Retinal pigment epithelial cell (primary cell): ENCODE measurements at regions not wholly inside any gene's neighbourhood (a gene's known extent, or its start where the extent isn't known, plus 50 kb on each side); places are given as distances from the start of the nearest gene placed in this dataset.
"Not testable (repeated sequence)": the region's sequence is repeated elsewhere in the genome, so short reads cannot be mapped to it uniquely, and the experiment has no call there.

Experiments used
- DNase-seq: peaks from one replicate; pipeline ENCODE4 v3.0.0-alpha.2; 2010; ENCODE audit warnings: low read depth
- H3K4me3 ChIP-seq: 2 replicates; pipeline ENCODE4 v1.5.1; 2011; ENCODE audit warnings: mild to moderate bottlenecking, low read length, control low read depth, moderate library complexity
- TF ChIP-seq, protein P1 (sequence below): conservative IDR thresholded peaks from 2 replicates; pipeline ENCODE4 v1.5.1; 2011; ENCODE audit warnings: low read depth, low read length, control low read depth, inconsistent platforms

DNA sequence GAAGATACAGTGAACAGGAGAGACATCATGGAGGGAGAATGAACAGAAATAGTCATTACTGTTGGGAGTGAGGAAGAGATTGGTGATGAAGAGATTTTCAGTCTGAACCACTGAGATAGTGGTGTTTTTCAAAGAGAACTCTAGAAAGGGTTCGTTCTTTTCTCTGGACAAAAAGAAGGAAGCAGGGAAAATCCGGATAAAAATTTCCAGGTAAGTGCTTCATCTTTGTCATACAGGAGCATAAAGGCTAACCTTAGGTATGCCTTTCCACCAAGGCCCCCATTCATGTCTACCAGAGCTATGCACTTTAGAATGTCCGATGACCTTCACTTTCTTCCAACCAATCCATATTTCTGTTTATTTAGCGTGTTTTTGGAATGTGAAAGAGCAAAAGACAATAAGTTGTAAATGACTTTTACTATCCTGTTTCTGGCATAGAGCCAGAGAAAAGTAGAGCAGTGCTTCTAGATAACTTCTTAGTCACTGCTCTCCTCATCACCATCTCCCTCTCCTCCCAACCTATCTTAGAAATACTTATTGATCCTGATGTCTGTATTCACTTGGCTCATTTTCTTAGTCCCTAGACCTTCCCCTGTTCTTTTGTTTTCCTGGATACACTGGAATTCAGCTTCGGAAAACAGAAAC lies 116.5 kb downstream of the TTC6 start:
- no peak for DNase-seq
- TF ChIP-seq, protein P1, sequence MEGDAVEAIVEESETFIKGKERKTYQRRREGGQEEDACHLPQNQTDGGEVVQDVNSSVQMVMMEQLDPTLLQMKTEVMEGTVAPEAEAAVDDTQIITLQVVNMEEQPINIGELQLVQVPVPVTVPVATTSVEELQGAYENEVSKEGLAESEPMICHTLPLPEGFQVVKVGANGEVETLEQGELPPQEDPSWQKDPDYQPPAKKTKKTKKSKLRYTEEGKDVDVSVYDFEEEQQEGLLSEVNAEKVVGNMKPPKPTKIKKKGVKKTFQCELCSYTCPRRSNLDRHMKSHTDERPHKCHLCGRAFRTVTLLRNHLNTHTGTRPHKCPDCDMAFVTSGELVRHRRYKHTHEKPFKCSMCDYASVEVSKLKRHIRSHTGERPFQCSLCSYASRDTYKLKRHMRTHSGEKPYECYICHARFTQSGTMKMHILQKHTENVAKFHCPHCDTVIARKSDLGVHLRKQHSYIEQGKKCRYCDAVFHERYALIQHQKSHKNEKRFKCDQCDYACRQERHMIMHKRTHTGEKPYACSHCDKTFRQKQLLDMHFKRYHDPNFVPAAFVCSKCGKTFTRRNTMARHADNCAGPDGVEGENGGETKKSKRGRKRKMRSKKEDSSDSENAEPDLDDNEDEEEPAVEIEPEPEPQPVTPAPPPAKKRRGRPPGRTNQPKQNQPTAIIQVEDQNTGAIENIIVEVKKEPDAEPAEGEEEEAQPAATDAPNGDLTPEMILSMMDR: no peak
- H3K4me3 ChIP-seq: no peak overlapping the region

DNA sequence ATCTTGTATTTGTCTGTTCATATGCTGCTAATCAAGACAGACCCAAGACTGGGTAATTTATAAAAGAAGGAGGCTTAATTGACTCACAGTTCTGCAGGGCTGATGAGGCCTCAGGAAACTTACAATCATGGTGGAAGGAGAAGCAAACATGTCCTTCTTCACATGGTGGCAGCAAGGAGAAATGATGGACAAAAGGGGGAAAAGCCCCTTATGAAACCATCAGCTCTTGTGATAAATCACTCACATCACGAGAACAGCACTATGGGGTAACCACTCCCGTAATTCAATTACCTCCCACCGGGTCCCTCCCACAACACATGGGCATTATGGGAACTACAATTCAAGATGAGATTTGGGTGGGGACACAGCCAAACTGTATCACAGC lies 117.0 kb downstream of the TTC6 start:
- H3K4me3 ChIP-seq, DNase-seq: not testable (repeated sequence)

DNA sequence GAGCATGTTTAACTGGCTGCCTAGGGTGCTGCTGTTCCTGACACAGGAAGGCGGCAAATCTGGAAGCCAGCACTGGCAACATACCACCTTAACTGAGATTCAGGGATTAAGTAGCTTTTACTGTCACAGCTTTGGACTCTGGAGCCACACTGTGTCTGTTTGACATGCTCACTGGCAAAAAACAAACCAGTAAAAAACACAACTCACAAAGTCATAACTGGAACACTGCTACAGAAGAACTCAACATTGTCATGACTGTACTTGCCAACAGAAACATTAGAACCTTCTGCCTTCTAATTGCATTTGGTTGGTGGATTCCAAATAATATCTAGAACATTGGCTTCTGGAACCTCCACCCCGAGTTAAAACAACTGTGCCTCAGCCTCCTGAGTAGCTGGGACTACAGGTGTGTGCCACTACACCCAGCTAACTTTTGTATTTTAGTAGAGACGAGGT lies 117.6 kb downstream of the TTC6 start:
- no peak overlapping the region for H3K4me3 ChIP-seq
- TF ChIP-seq, protein P1: no peak
- no peak for DNase-seq

GRCh38 chr14:37720131-37720530 lies 124.7 kb downstream of the TTC6 start:
- H3K4me3 ChIP-seq: no peak overlapping the region
- TF ChIP-seq, protein P1: no peak
- DNase-seq: no peak

GRCh38 chr14:37721976-37722659 lies 126.7 kb downstream of the TTC6 start:
- no peak for DNase-seq
- TF ChIP-seq, protein P1: no peak
- no peak overlapping the region for H3K4me3 ChIP-seq

- H3K4me3 ChIP-seq: no peak overlapping the region
- TF ChIP-seq, protein P1: no peak
- DNase-seq: no peak
These were observed 128.1 kb downstream of the TTC6 start for GRCh38 chr14:37723515-37723914.

GRCh38 chr14:37726708-37727107 lies 131.3 kb downstream of the TTC6 start:
- H3K4me3 ChIP-seq: no peak overlapping the region
- TF ChIP-seq, protein P1: no peak
- no peak for DNase-seq
